ENCODE measurements at regions not wholly inside any gene's neighbourhood (a gene's known extent, or its start where the extent isn't known, plus 50 kb on each side); places are given as distances from the start of the nearest gene placed in this dataset.
A peak's percentile ranks its signal among the peaks of the same experiment; 100 is the strongest.

- no peaks in the 10 kb centered on the region for H3K4me1 ChIP-seq (ENCODE audit: insufficient read depth)
- H3F3A ChIP-seq (ENCODE audit: insufficient read depth): no peaks in the 10 kb centered on the region
- 14 to 23% methylated on average over 4 of the region's 4 CpGs for WGBS, 2 experiments (ENCODE audit: low coverage in 1 of 2, low lambda C conversion rate in 2 of 2, missing lambda C conversion rate in 2 of 2)
- H3K9me2 ChIP-seq (ENCODE audit: insufficient read depth): no peaks in the 10 kb centered on the region
- no peaks in the 10 kb centered on the region for H3K27me3 ChIP-seq (replicated peaks; ENCODE audit: insufficient read depth)
- H3K9ac ChIP-seq: no peak overlapping the region
- H3K36me3 ChIP-seq (ENCODE audit: low read depth): no peaks in the 10 kb centered on the region
- no peaks in the 10 kb centered on the region for H4K20me1 ChIP-seq (ENCODE audit: insufficient read depth)
- H2AFZ ChIP-seq: no peak overlapping the region
- H3K4me2 ChIP-seq (ENCODE audit: unreplicated experiment): no peak overlapping the region
- no peaks in the 10 kb centered on the region for H3K79me2 ChIP-seq (ENCODE audit: insufficient read depth)
- H3K27ac ChIP-seq: no peak overlapping the region
- no peak for DNase-seq
- in situ Hi-C loops (cut with MboI): no loop called here
- no peak overlapping the region for H3K4me3 ChIP-seq
- no peaks in the 10 kb centered on the region for H3K9me3 ChIP-seq (ENCODE audit: low read depth)
- TF ChIP-seq EZH2phosphoT487 (IDR thresholded peaks at IDR 0.05; ENCODE audit: insufficient read depth, low read depth): no peak
- no peak for TF ChIP-seq EZH2 (IDR thresholded peaks at IDR 0.05; ENCODE audit: insufficient read depth, poor library complexity, severe bottlenecking)
Observed at GRCh38 chr13:84491952-84492351, 609.7 kb upstream of the SLITRK1 start.

- in situ Hi-C loops (cut with MboI): no loop called here
- no peak for TF ChIP-seq EZH2phosphoT487 (IDR thresholded peaks at IDR 0.05; ENCODE audit: insufficient read depth, low read depth)
- no peak for TF ChIP-seq EZH2 (IDR thresholded peaks at IDR 0.05; ENCODE audit: insufficient read depth, poor library complexity, severe bottlenecking)
- H3K36me3 ChIP-seq (ENCODE audit: low read depth): no peaks in the 10 kb centered on the region
- no peaks in the 10 kb centered on the region for H3K4me1 ChIP-seq (ENCODE audit: insufficient read depth)
- no peak overlapping the region for H3K4me2 ChIP-seq (ENCODE audit: unreplicated experiment)
- no peaks in the 10 kb centered on the region for H3F3A ChIP-seq (ENCODE audit: insufficient read depth)
- no peak for DNase-seq
- WGBS, 2 experiments (ENCODE audit: low coverage in 1 of 2, low lambda C conversion rate in 2 of 2, missing lambda C conversion rate in 2 of 2): 4 to 9% methylated on average over 1 of the region's 1 CpG
- H3K9me3 ChIP-seq (ENCODE audit: low read depth): peaks cover 3% of the 10 kb centered on the region
- no peaks in the 10 kb centered on the region for H3K9me2 ChIP-seq (ENCODE audit: insufficient read depth)
- H4K20me1 ChIP-seq (ENCODE audit: insufficient read depth): no peaks in the 10 kb centered on the region
- no peaks in the 10 kb centered on the region for H3K79me2 ChIP-seq (ENCODE audit: insufficient read depth)
- H3K4me3 ChIP-seq: no peak overlapping the region
- H2AFZ ChIP-seq: no peak overlapping the region
- no peak overlapping the region for H3K27ac ChIP-seq
- no peaks in the 10 kb centered on the region for H3K27me3 ChIP-seq (replicated peaks; ENCODE audit: insufficient read depth)
- H3K9ac ChIP-seq: no peak overlapping the region
Observed at GRCh38 chr13:84487752-84488151, 605.5 kb upstream of the SLITRK1 start.

- Histone ChIP-seq H3K4me1 (ENCODE audit: insufficient read depth) (no peaks in the 10 kb centered on the region), H3K27ac (no peak overlapping the region), H3K36me3 (ENCODE audit: low read depth) (no peaks in the 10 kb centered on the region), H2AFZ (no peak overlapping the region), H3F3A (ENCODE audit: insufficient read depth) (0 out of 2 replicates have a peak, but pooled peaks cover 4% of the 10 kb centered on the region), H3K9me3 (ENCODE audit: low read depth) (peaks cover 3% of the 10 kb centered on the region), H4K20me1 (ENCODE audit: insufficient read depth) (no peaks in the 10 kb centered on the region), H3K27me3 (replicated peaks; ENCODE audit: insufficient read depth) (no peaks in the 10 kb centered on the region), H3K9ac (no peak overlapping the region), H3K4me2 (ENCODE audit: unreplicated experiment) (no peak overlapping the region), H3K9me2 (ENCODE audit: insufficient read depth) (no peaks in the 10 kb centered on the region), H3K4me3 (no peak overlapping the region), H3K79me2 (ENCODE audit: insufficient read depth) (no peaks in the 10 kb centered on the region)
- no peak for TF ChIP-seq EZH2 (IDR thresholded peaks at IDR 0.05; ENCODE audit: insufficient read depth, poor library complexity, severe bottlenecking)
- TF ChIP-seq EZH2phosphoT487 (IDR thresholded peaks at IDR 0.05; ENCODE audit: insufficient read depth, low read depth): no peak
- in situ Hi-C loops (cut with MboI): no loop called here
- peak; percentile 64 for DNase-seq
- whole genome bisulfite sequencing, 2 experiments (ENCODE audit: low coverage in 1 of 2, low lambda C conversion rate in 2 of 2, missing lambda C conversion rate in 2 of 2): 18 to 45% methylated on average over 1 of the region's 1 CpG
Observed at GRCh38 chr13:84481958-84482357, 599.7 kb upstream of the SLITRK1 start.

- no peaks in the 10 kb centered on the region for H3K27me3 ChIP-seq (replicated peaks; ENCODE audit: insufficient read depth)
- no peak overlapping the region for H3K27ac ChIP-seq
- H3K36me3 ChIP-seq (ENCODE audit: low read depth): no peaks in the 10 kb centered on the region
- H4K20me1 ChIP-seq (ENCODE audit: insufficient read depth): no peaks in the 10 kb centered on the region
- no peak overlapping the region for H3K4me2 ChIP-seq (ENCODE audit: unreplicated experiment)
- 25 to 39% methylated on average over 1 of the region's 1 CpG for WGBS, 2 experiments (ENCODE audit: low coverage in 1 of 2, low lambda C conversion rate in 2 of 2, missing lambda C conversion rate in 2 of 2)
- no peak overlapping the region for H2AFZ ChIP-seq
- H3K79me2 ChIP-seq (ENCODE audit: insufficient read depth): no peaks in the 10 kb centered on the region
- no peaks in the 10 kb centered on the region for H3K9me2 ChIP-seq (ENCODE audit: insufficient read depth)
- H3K4me3 ChIP-seq: no peak overlapping the region
- H3F3A ChIP-seq (ENCODE audit: insufficient read depth): 0 out of 2 replicates have a peak, but pooled peaks cover 4% of the 10 kb centered on the region
- peak; percentile 18 for DNase-seq
- no peak for TF ChIP-seq EZH2phosphoT487 (IDR thresholded peaks at IDR 0.05; ENCODE audit: insufficient read depth, low read depth)
- no peak for TF ChIP-seq EZH2 (IDR thresholded peaks at IDR 0.05; ENCODE audit: insufficient read depth, poor library complexity, severe bottlenecking)
- peaks cover 3% of the 10 kb centered on the region for H3K9me3 ChIP-seq (ENCODE audit: low read depth)
- H3K4me1 ChIP-seq (ENCODE audit: insufficient read depth): no peaks in the 10 kb centered on the region
- H3K9ac ChIP-seq: no peak overlapping the region
- in situ Hi-C loops (cut with MboI): no loop called here
Observed at GRCh38 chr13:84479656-84480055, 597.4 kb upstream of the SLITRK1 start.

- no peak for DNase-seq
- H3K9me2 ChIP-seq (ENCODE audit: insufficient read depth): peaks cover 3% of the 10 kb centered on the region; the same call in 1 of the 2 replicates
- no peak overlapping the region for H3K9ac ChIP-seq
- H3K79me2 ChIP-seq (ENCODE audit: insufficient read depth): no peaks in the 10 kb centered on the region
- H2AFZ ChIP-seq: no peak overlapping the region
- no peaks in the 10 kb centered on the region for H3K27me3 ChIP-seq (replicated peaks; ENCODE audit: insufficient read depth)
- H3K4me1 ChIP-seq (ENCODE audit: insufficient read depth): no peaks in the 10 kb centered on the region
- in situ Hi-C loops (cut with MboI): no loop called here
- no peak overlapping the region for H3K4me3 ChIP-seq
- TF ChIP-seq EZH2phosphoT487 (IDR thresholded peaks at IDR 0.05; ENCODE audit: insufficient read depth, low read depth) (no peak), EZH2 (IDR thresholded peaks at IDR 0.05; ENCODE audit: insufficient read depth, poor library complexity, severe bottlenecking) (no peak)
- H3F3A ChIP-seq (ENCODE audit: insufficient read depth): no peaks in the 10 kb centered on the region
- H3K4me2 ChIP-seq (ENCODE audit: unreplicated experiment): no peak overlapping the region
- no peak overlapping the region for H3K27ac ChIP-seq
- no peaks in the 10 kb centered on the region for H3K9me3 ChIP-seq (ENCODE audit: low read depth)
- no peaks in the 10 kb centered on the region for H4K20me1 ChIP-seq (ENCODE audit: insufficient read depth)
- no peaks in the 10 kb centered on the region for H3K36me3 ChIP-seq (ENCODE audit: low read depth)
Observed at GRCh38 chr13:84470528-84470927, 588.3 kb upstream of the SLITRK1 start.
